Karpas-422 (cell line): ENCODE measurements at regions not wholly inside any gene's neighbourhood (a gene's known extent, or its start where the extent isn't known, plus 50 kb on each side); places are given as distances from the start of the nearest gene placed in this dataset.

ENCODE experiments used
- DNase-seq: peaks from one replicate; pipeline ENCODE4 v3.0.0-alpha.2; 2015
- H2AFZ ChIP-seq: fragments of 200-600 bp; sonication (generic); 2 replicates; pipeline ENCODE4 v1.6.1; 2014; ENCODE audit warnings: antibody characterized with exemption, low read length, mixed read lengths
- H3K27ac ChIP-seq: fragments of 200-600 bp; sonication (generic); 2 replicates; pipeline ENCODE4 v1.5.1; 2014; ENCODE audit warnings: mild to moderate bottlenecking, low read length, moderate library complexity
- H3K27me3 ChIP-seq: fragments of 200-600 bp; sonication (generic); 2 replicates; pipeline ENCODE4 v1.6.1; 2014; ENCODE audit warnings: low read length, mixed read lengths
- H3K36me3 ChIP-seq: fragments of 200-600 bp; sonication (generic); 2 replicates; pipeline ENCODE4 v1.6.1; 2014; ENCODE audit warnings: low read length, mixed read lengths; ENCODE audit not compliant: insufficient read depth
- H3K4me1 ChIP-seq: fragments of 200-600 bp; sonication (generic); 2 replicates; pipeline ENCODE4 v1.6.1; 2014; ENCODE audit warnings: mild to moderate bottlenecking, low read length, mixed read lengths
- H3K4me2 ChIP-seq: fragments of 200-600 bp; sonication (generic); 2 replicates; pipeline ENCODE4 v1.6.1; 2014; ENCODE audit warnings: low read length, low read depth, mild to moderate bottlenecking; ENCODE audit not compliant: poor library complexity, severe bottlenecking
- H3K4me3 ChIP-seq: fragments of 200-600 bp; sonication (generic); 2 replicates; pipeline ENCODE4 v1.5.1; 2014; ENCODE audit warnings: mild to moderate bottlenecking, antibody characterized with exemption, low read length, mixed read lengths
- H3K79me2 ChIP-seq: fragments of 200-600 bp; sonication (generic); 2 replicates; pipeline ENCODE4 v1.6.1; 2014; ENCODE audit warnings: mild to moderate bottlenecking, low read length, mixed read lengths
- H3K9ac ChIP-seq: fragments of 200-600 bp; sonication (generic); 2 replicates; pipeline ENCODE4 v1.6.0; 2014; ENCODE audit warnings: low read length
- H3K9me2 ChIP-seq: fragments of 200-600 bp; sonication (generic), shearing (Covaris generic); replicated peaks from 2 replicates; pipeline ENCODE4 v1.6.0; 2014; ENCODE audit warnings: mild to moderate bottlenecking, low read length, moderate library complexity; ENCODE audit not compliant: insufficient read depth
- H3K9me3 ChIP-seq: fragments of 300-700, 200-600 bp; sonication (generic); 2 replicates; pipeline ENCODE4 v1.6.1; 2014; ENCODE audit warnings: low read length, mixed read lengths
- H4K20me1 ChIP-seq: fragments of 200-600 bp; sonication (generic); 2 replicates; pipeline ENCODE4 v1.6.1; 2014; ENCODE audit warnings: mild to moderate bottlenecking, antibody characterized with exemption, low read length, low read depth; ENCODE audit not compliant: insufficient read depth

DNA sequence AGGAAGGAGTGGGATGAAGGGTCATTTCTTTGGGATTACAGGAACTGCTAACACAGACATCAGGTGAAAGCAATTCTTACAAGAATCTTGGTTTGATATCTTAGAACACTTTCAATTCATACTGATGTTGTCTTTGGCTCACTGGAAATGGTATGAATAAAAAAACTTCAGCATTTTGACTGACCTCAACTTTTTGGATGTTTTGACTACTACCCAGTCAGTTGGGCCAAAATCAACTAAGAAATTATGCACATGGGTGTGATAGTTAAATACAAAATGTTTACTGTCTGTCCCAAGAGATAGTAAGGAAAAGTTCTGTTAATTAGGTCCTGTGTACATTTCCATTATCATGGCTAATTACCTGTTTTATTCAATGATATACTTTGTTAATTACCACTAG lies 165.5 kb upstream of the LRIG1 start:
- H4K20me1 ChIP-seq: no peaks in the 10 kb centered on the region
- H3K27me3 ChIP-seq: no peaks in the 10 kb centered on the region
- H3K4me1 ChIP-seq: peaks cover 11% of the 10 kb centered on the region
- no peak overlapping the region for H2AFZ ChIP-seq
- no peaks in the 10 kb centered on the region for H3K9me3 ChIP-seq
- no peak overlapping the region for H3K4me2 ChIP-seq
- H3K27ac ChIP-seq: no peak overlapping the region
- H3K4me3 ChIP-seq: no peak overlapping the region
- DNase-seq: no peak
- H3K36me3 ChIP-seq: no peaks in the 10 kb centered on the region
- H3K9me2 ChIP-seq: no peaks in the 10 kb centered on the region
- no peaks in the 10 kb centered on the region for H3K79me2 ChIP-seq
- no peak overlapping the region for H3K9ac ChIP-seq

DNA sequence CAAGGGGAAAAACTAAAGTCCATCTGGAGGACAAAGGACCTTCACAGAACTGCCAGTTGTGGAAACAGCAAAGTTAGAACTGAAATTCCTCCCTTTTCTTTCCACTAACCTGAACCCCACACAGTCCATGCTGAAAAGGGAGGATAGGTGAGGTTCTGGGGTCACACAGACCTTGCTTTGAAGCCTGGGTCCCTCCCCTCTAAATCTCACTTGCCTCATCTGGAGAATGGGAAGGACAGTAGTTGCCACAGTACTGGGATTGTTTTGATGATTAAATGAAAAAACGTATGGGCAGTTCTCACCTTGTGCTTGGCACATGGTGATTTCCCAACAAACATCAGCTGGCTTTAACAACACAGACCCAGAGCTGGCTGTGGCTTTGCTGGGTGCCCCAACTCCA lies 166.4 kb upstream of the LRIG1 start:
- Histone ChIP-seq H3K9me2 (no peaks in the 10 kb centered on the region), H3K4me2 (no peak overlapping the region), H3K9me3 (no peaks in the 10 kb centered on the region), H2AFZ (no peak overlapping the region), H4K20me1 (no peaks in the 10 kb centered on the region), H3K79me2 (no peaks in the 10 kb centered on the region), H3K36me3 (no peaks in the 10 kb centered on the region), H3K27me3 (no peaks in the 10 kb centered on the region), H3K4me1 (peaks cover 11% of the 10 kb centered on the region), H3K9ac (no peak overlapping the region), H3K4me3 (no peak overlapping the region), H3K27ac (no peak overlapping the region)
- no peak for DNase-seq

DNA sequence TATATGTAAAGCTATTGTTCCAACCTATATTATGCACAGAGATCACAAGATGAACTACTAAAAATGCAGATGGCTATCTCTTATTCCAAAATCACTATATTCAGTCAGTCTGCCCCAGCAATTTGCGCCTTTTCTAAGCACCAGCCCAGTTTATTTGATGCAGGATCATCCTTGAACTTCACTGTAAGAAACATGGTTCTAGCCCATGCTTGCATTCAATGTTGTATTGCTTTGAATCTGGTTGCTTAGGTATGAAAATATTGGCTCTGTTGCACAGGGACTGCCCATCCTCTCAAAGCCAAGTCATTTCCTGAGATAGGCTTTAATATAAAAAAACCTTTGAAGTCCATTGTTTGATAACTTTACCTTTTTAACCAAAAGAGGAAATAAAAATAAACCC lies 170.5 kb upstream of the LRIG1 start:
- no peaks in the 10 kb centered on the region for H4K20me1 ChIP-seq
- no peaks in the 10 kb centered on the region for H3K27me3 ChIP-seq
- no peaks in the 10 kb centered on the region for H3K79me2 ChIP-seq
- no peak overlapping the region for H2AFZ ChIP-seq
- H3K4me1 ChIP-seq: peaks cover 11% of the 10 kb centered on the region
- no peak overlapping the region for H3K9ac ChIP-seq
- DNase-seq: no peak
- no peak overlapping the region for H3K27ac ChIP-seq
- H3K36me3 ChIP-seq: no peaks in the 10 kb centered on the region
- H3K4me2 ChIP-seq: no peak overlapping the region
- no peaks in the 10 kb centered on the region for H3K9me3 ChIP-seq
- H3K9me2 ChIP-seq: no peaks in the 10 kb centered on the region
- H3K4me3 ChIP-seq: no peak overlapping the region

DNA sequence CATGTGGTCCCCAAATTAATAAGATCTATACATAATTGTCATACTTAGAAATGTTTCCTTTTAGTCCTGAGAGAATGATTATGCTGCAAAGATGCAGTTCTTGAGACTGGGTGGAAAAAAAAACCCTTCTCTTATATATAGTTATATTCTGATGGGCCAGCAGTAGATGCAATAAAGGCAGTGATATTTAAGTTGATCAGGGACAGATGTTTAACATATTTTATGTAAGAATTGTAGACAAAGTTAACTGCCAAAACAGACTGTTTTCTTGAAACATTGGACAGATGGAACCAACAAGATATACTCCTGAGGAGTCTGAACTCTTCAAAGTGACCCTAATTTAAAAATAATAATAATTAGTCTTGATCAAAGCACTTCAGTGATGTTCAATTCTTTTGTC lies 172.0 kb upstream of the LRIG1 start:
- Histone ChIP-seq H3K4me2 (no peak overlapping the region), H3K79me2 (no peaks in the 10 kb centered on the region), H3K27ac (no peak overlapping the region), H4K20me1 (no peaks in the 10 kb centered on the region), H3K4me3 (no peak overlapping the region), H3K9me3 (no peaks in the 10 kb centered on the region), H3K4me1 (peaks cover 10% of the 10 kb centered on the region), H3K9ac (no peak overlapping the region), H3K9me2 (no peaks in the 10 kb centered on the region), H3K27me3 (no peaks in the 10 kb centered on the region), H3K36me3 (no peaks in the 10 kb centered on the region), H2AFZ (no peak overlapping the region)
- DNase-seq: no peak

DNA sequence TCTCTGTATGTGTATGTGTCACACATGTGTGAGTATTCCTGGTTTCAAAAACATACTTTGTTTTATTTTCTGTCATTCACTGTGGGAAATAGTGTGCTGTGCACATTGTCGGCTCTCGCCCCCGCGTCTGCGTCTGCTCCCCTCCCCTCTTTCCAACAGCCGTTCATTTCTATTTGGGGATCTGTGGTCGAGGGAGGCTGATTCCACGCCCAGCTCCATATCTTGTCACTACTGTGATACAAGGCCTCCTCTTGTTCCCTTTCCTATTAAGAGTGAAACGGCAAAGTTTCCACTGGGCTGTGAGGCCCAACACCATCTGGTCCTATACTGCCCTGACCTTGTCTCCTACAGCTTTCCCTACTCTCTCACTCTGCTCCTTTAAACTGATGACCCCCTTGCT lies 172.5 kb upstream of the LRIG1 start:
- Histone ChIP-seq H3K27me3 (no peaks in the 10 kb centered on the region), H3K27ac (no peak overlapping the region), H3K4me2 (no peak overlapping the region), H3K9ac (no peak overlapping the region), H3K4me1 (peaks cover 5% of the 10 kb centered on the region), H3K79me2 (no peaks in the 10 kb centered on the region), H3K36me3 (no peaks in the 10 kb centered on the region), H3K9me3 (no peaks in the 10 kb centered on the region), H4K20me1 (no peaks in the 10 kb centered on the region), H2AFZ (no peak overlapping the region), H3K4me3 (no peak overlapping the region), H3K9me2 (no peaks in the 10 kb centered on the region)
- DNase-seq: no peak

DNA sequence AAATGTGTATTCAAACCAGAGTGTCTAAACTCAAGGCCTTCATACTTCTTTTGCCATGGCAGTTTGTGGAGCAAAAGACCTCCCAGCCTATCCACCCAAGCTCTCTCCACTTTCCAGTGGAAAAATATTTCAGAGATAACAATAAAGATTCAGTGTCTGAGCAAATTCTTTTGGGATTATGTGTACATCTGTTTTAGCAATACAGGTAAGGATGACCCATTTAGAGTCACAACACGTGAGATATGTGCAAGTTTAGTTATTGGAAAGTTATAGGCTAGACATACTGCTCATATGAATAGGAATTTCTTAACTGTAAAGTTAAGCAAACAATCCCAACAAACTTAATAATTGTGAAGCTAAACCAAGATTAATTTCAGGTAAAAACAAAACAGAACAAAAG lies 174.5 kb upstream of the LRIG1 start:
- no peak overlapping the region for H3K4me3 ChIP-seq
- no peak overlapping the region for H3K9ac ChIP-seq
- H3K79me2 ChIP-seq: no peaks in the 10 kb centered on the region
- H3K4me1 ChIP-seq: peaks cover 4% of the 10 kb centered on the region
- no peaks in the 10 kb centered on the region for H3K9me2 ChIP-seq
- DNase-seq: no peak
- H3K36me3 ChIP-seq: no peaks in the 10 kb centered on the region
- no peaks in the 10 kb centered on the region for H4K20me1 ChIP-seq
- peak overlapping the region; percentile 59; the same call in 1 of the 2 replicates for H2AFZ ChIP-seq
- no peaks in the 10 kb centered on the region for H3K27me3 ChIP-seq
- no peak overlapping the region for H3K4me2 ChIP-seq
- H3K9me3 ChIP-seq: no peaks in the 10 kb centered on the region
- H3K27ac ChIP-seq: no peak overlapping the region

DNA sequence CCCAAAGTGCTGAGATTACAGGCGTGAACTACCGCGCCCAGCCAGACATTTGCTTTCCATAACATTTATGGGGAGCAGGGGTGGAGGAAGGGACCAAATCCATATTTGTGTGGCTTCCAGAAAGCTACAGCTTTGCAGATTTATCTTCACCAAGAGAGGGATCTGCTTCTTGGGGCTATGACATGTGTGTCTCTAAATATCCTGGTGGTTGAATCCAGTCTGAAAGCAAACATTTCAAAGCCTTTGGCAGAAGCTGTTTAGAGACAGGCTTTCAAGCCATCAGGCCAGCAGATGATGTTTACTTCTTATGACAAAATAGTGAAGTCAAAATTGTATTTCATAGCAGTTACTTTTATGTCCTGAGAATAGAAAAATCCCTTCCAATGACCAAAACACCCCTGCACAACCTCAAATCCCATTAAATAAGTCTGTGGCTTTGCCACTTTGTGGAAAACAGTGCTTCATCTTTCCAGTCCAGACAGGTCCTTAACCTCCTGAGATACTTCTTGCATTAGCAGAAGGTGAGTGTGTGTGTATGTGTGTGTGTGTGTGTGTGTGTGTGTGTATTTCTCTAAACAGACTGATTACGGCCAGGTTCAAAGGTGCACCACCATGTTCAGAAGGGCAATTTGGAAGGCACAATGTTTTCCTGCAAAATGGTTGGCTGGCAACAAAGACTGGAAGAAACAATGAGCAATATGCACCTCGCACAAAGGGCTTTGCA lies 191.4 kb upstream of the LRIG1 start:
- Histone ChIP-seq H3K79me2 (no peaks in the 10 kb centered on the region), H2AFZ (no peak overlapping the region), H3K9me2 (no peaks in the 10 kb centered on the region), H3K9me3 (no peaks in the 10 kb centered on the region), H3K4me2 (no peak overlapping the region), H4K20me1 (no peaks in the 10 kb centered on the region), H3K36me3 (no peaks in the 10 kb centered on the region), H3K4me3 (no peak overlapping the region), H3K27ac (no peak overlapping the region), H3K4me1 (peaks cover 4% of the 10 kb centered on the region; the same call in 1 of the 2 replicates), H3K27me3 (no peaks in the 10 kb centered on the region), H3K9ac (no peak overlapping the region)
- no peak for DNase-seq

DNA sequence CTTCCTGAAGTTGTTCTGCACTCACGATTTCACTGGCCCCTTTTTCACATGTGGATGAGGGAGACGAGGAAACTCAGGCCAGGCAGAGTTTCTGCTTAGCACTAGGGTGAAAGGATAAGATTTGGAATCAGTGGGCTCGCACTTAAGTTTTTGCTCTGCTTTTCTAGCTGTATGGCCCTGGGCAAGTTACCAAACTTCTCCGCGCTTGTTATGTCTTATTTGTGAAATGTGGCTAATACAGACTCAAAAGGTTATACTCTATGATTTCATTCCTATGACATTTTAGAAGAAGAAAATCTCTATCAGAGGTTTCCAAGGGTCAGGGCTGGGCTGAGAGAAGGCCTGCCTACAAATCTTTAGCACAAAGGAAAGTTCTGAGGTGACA lies 191.9 kb upstream of the LRIG1 start:
- Histone ChIP-seq H3K4me2 (no peak overlapping the region), H4K20me1 (no peaks in the 10 kb centered on the region), H3K9me2 (no peaks in the 10 kb centered on the region), H3K27ac (no peak overlapping the region), H3K4me1 (peaks cover 4% of the 10 kb centered on the region; the same call in 1 of the 2 replicates), H3K27me3 (no peaks in the 10 kb centered on the region), H2AFZ (no peak overlapping the region), H3K36me3 (no peaks in the 10 kb centered on the region), H3K9ac (no peak overlapping the region), H3K4me3 (no peak overlapping the region), H3K9me3 (no peaks in the 10 kb centered on the region), H3K79me2 (no peaks in the 10 kb centered on the region)
- DNase-seq: no peak
